H1 (cell line): ENCODE measurements at regions not wholly inside any gene's neighbourhood (a gene's known extent, or its start where the extent isn't known, plus 50 kb on each side); places are given as distances from the start of the nearest gene placed in this dataset.

ENCODE experiments used
- CTCF ChIA-PET: fragments of 300-600 bp; sonication (Branson Sonifier 250); formaldehyde crosslinking; loops from one replicate; lab custom pipeline; 2021; ENCODE audit not compliant: partially characterized antibody; lab: Charles Lee
- POLR2A ChIA-PET: fragments of 300-600 bp; sonication (Branson Sonifier 250); formaldehyde crosslinking; loops from one replicate; lab custom pipeline; 2021; ENCODE audit warnings: inconsistent platforms; ENCODE audit not compliant: partially characterized antibody; lab: Charles Lee
- DNase-seq, 2 experiments: peaks; one replicate each; pipeline versions ENCODE4 v3.0.0 to v3.0.0-alpha.2; 2010 to 2022; ENCODE audit warnings: low spot score in 2 of 2, low read depth in 1 of 2, mixed read lengths in 1 of 2
- FAIRE-seq: peaks from 2 replicates; lab custom pipeline; 2011; peaks lifted over from hg19 to GRCh38; lab: Jason Lieb, UNC
- H2AFZ ChIP-seq: 2 replicates; pipeline ENCODE4 v1.8.1; 2012; ENCODE audit warnings: low read length, inconsistent platforms
- H2AK5ac ChIP-seq: 2 replicates; pipeline ENCODE4 v1.6.1; 2013; ENCODE audit warnings: low read depth, low read length
- H2BK120ac ChIP-seq: replicated peaks from 2 replicates; pipeline ENCODE3; 2013; ENCODE audit warnings: low read depth, low read length, inconsistent platforms
- H2BK12ac ChIP-seq: 2 replicates; pipeline ENCODE4 v1.6.1; 2013; ENCODE audit warnings: low read depth, low read length
- H2BK15ac ChIP-seq: 2 replicates; pipeline ENCODE4 v1.6.1; 2013; ENCODE audit warnings: low read length
- H2BK20ac ChIP-seq: 2 replicates; pipeline ENCODE4 v1.6.1; 2013; ENCODE audit warnings: low read length
- H2BK5ac ChIP-seq: 2 replicates; pipeline ENCODE4 v1.6.1; 2013; ENCODE audit warnings: low read depth, low read length
- H3K14ac ChIP-seq: 2 replicates; pipeline ENCODE4 v1.6.1; 2013; ENCODE audit warnings: inconsistent platforms; ENCODE audit not compliant: insufficient read length
- H3K18ac ChIP-seq: 2 replicates; pipeline ENCODE4 v1.6.1; 2013; ENCODE audit warnings: low read length; ENCODE audit errors: extremely low read depth
- H3K23ac ChIP-seq: 2 replicates; pipeline ENCODE4 v1.6.1; 2013; ENCODE audit warnings: inconsistent platforms; ENCODE audit not compliant: insufficient read length
- H3K23me2 ChIP-seq: 2 replicates; pipeline ENCODE4 v1.6.1; 2013; ENCODE audit warnings: low read depth, low read length
- H3K27ac ChIP-seq: 2 replicates; pipeline ENCODE4 v1.6.1; 2011; ENCODE audit warnings: low read depth, low read length, inconsistent platforms
- H3K27me3 ChIP-seq, 4 experiments: replicated peaks in 1 of 4; 1 replicate in 1 of 4; 2 replicates in 3 of 4; pipeline versions ENCODE4 v1.6.1 to v1.8.1; 2011 to 2013; ENCODE audit warnings: low read length in 3 of 4, mild to moderate bottlenecking in 3 of 4, inconsistent platforms in 2 of 4, mixed read lengths in 2 of 4, moderate library complexity in 1 of 4; ENCODE audit not compliant: control insufficient read depth in 3 of 4, insufficient read depth in 3 of 4; ENCODE audit errors: extremely low read depth in 1 of 4
- H3K36me3 ChIP-seq, 4 experiments: 2 replicates each; pipeline versions ENCODE4 v1.6.1 to v1.8.1; 2011 to 2013; ENCODE audit warnings: mild to moderate bottlenecking in 4 of 4, low read length in 3 of 4, moderate library complexity in 2 of 4, control low read depth in 1 of 4, inconsistent platforms in 1 of 4; ENCODE audit not compliant: insufficient read depth in 4 of 4, control insufficient read depth in 2 of 4
- H3K4ac ChIP-seq: replicated peaks from 2 replicates; pipeline ENCODE3; 2013; ENCODE audit warnings: low read length, low read depth, mixed read lengths, inconsistent platforms; ENCODE audit not compliant: insufficient read length
- H3K4me1 ChIP-seq, 4 experiments: replicated peaks in 1 of 4; 1 replicate in 1 of 4; 2 replicates in 3 of 4; pipeline versions ENCODE4 v1.6.1 to v1.8.1; 2011 to 2013; ENCODE audit warnings: low read length in 3 of 4, inconsistent platforms in 2 of 4, mixed read lengths in 1 of 4; ENCODE audit not compliant: insufficient read depth in 4 of 4, control insufficient read depth in 3 of 4
- H3K4me2 ChIP-seq, 2 experiments: 2 replicates each; pipeline versions ENCODE4 v1.6.1 to v1.8.1; 2011 to 2013; ENCODE audit warnings: low read depth in 2 of 2, low read length in 2 of 2, control low read depth in 1 of 2, inconsistent platforms in 1 of 2, mild to moderate bottlenecking in 1 of 2; ENCODE audit not compliant: insufficient read depth in 1 of 2
- H3K4me3 ChIP-seq, 4 experiments: fragments of 200-600, 300-600 bp in 1 of 4; sonication (generic), shearing (Covaris generic), sonication (Bioruptor Twin) in 1 of 4; 2 replicates each; pipeline versions ENCODE4 v1.5.1 to v1.8.1; 2011 to 2016; ENCODE audit warnings: low read length in 4 of 4, low read depth in 3 of 4, control low read depth in 2 of 4, inconsistent platforms in 2 of 4, mild to moderate bottlenecking in 2 of 4, mixed read lengths in 1 of 4, moderate library complexity in 1 of 4; ENCODE audit not compliant: insufficient read depth in 2 of 4; ENCODE audit errors: extremely low read depth in 1 of 4
- H3K56ac ChIP-seq: replicated peaks from 2 replicates; pipeline ENCODE3; 2013; ENCODE audit warnings: low read depth, mild to moderate bottlenecking, mixed read lengths, low read length, inconsistent platforms; ENCODE audit not compliant: insufficient read length
- H3K79me1 ChIP-seq: 2 replicates; pipeline ENCODE4 v1.6.1; 2013; ENCODE audit warnings: low read depth, low read length, control low read depth
- H3K79me2 ChIP-seq, 2 experiments: 2 replicates each; pipeline versions ENCODE4 v1.6.1 to v1.8.1; 2012 to 2013; ENCODE audit warnings: low read length in 2 of 2, mild to moderate bottlenecking in 2 of 2, inconsistent platforms in 1 of 2; ENCODE audit not compliant: insufficient read depth in 2 of 2, control insufficient read depth in 1 of 2
- H3K9ac ChIP-seq, 4 experiments: replicated peaks in 1 of 4; 1 replicate in 1 of 4; 2 replicates in 3 of 4; pipeline versions ENCODE4 v1.6.1 to v1.8.1; 2011 to 2013; ENCODE audit warnings: low read depth in 3 of 4, low read length in 3 of 4, control low read depth in 2 of 4, mild to moderate bottlenecking in 2 of 4, moderate library complexity in 2 of 4, inconsistent platforms in 1 of 4; ENCODE audit errors: extremely low read depth in 1 of 4
- H3K9me3 ChIP-seq, 2 experiments: 2 replicates each; pipeline versions ENCODE4 v1.6.1 to v1.8.1; 2012 to 2013; ENCODE audit warnings: mild to moderate bottlenecking in 2 of 2, moderate library complexity in 2 of 2, control low read depth in 1 of 2, inconsistent platforms in 1 of 2, low read depth in 1 of 2, low read length in 1 of 2, mixed read lengths in 1 of 2; ENCODE audit not compliant: insufficient read depth in 2 of 2
- H4K20me1 ChIP-seq, 2 experiments: replicated peaks in 1 of 2; 2 replicates each; pipeline versions ENCODE3 to v1.8.1; 2011 to 2013; ENCODE audit warnings: inconsistent platforms in 2 of 2, low read length in 2 of 2, mild to moderate bottlenecking in 1 of 2; ENCODE audit not compliant: insufficient read depth in 2 of 2, control insufficient read depth in 1 of 2
- H4K5ac ChIP-seq: 2 replicates; pipeline ENCODE4 v1.6.1; 2013; ENCODE audit warnings: low read length, low read depth, mixed read lengths, inconsistent platforms; ENCODE audit not compliant: insufficient read length
- H4K8ac ChIP-seq: 2 replicates; pipeline ENCODE4 v1.8.0; 2013; ENCODE audit warnings: mild to moderate bottlenecking, moderate library complexity, low read length, inconsistent platforms; ENCODE audit not compliant: insufficient read depth; ENCODE audit errors: extremely low read depth
- H4K91ac ChIP-seq: replicated peaks from 2 replicates; pipeline ENCODE3; 2013; ENCODE audit warnings: low read length, mixed read lengths, inconsistent platforms; ENCODE audit not compliant: insufficient read length
- ASH2L ChIP-seq: fragments of 200-600, 300-600 bp; sonication (generic); IDR thresholded peaks from one replicate; pipeline ENCODE4 v1.7.1; 2017; ENCODE audit warnings: low read length
- CREB1 ChIP-seq: IDR thresholded peaks from 2 replicates; pipeline ENCODE4 v1.6.1; 2012; ENCODE audit warnings: inconsistent platforms
- JUN ChIP-seq: IDR thresholded peaks from 2 replicates; pipeline ENCODE4 v1.6.1; 2011; ENCODE audit warnings: low read depth, mild to moderate bottlenecking, improper control_type of control experiment, low read length
- JUND ChIP-seq: IDR thresholded peaks from 2 replicates; pipeline ENCODE4 v1.6.1; 2011; ENCODE audit warnings: mild to moderate bottlenecking, improper control_type of control experiment, low read length
- RAD21 ChIP-seq, 2 experiments: IDR thresholded peaks in 1 of 2; conservative IDR thresholded peaks in 1 of 2; 2 replicates each; pipeline ENCODE4 v1.6.1; 2011; ENCODE audit warnings: low read depth in 2 of 2, low read length in 2 of 2, improper control_type of control experiment in 1 of 2, inconsistent platforms in 1 of 2, mild to moderate bottlenecking in 1 of 2, moderate library complexity in 1 of 2
- WGBS, 2 experiments: shearing (Covaris generic) in 1 of 2; methylation state at CpG; one replicate each; pipeline versions ENCODE4 v1.1.6 to v1.1.7; 2013 to 2015; ENCODE audit warnings: low lambda C conversion rate in 2 of 2, mixed read lengths in 2 of 2, inconsistent platforms in 1 of 2, low coverage in 1 of 2, missing lambda C conversion rate in 1 of 2; ENCODE audit not compliant: insufficient replicate concordance in 2 of 2, insufficient coverage in 1 of 2, insufficient read length in 1 of 2; ENCODE audit errors: extremely low coverage in 1 of 2, missing lambda C conversion rate in 1 of 2; 5-methylcytosine and 5-hydroxymethylcytosine counted together

GRCh38 chr21:32196001-32196400 is 82.8 kb downstream of the MIS18A start:
- Histone ChIP-seq H3K79me2 (no peaks in the 10 kb centered on the region), H4K5ac (no peak overlapping the region), H3K27ac (no peak overlapping the region), H2BK12ac (no peak overlapping the region), H3K4me1 (no peaks in the 10 kb centered on the region), H2AFZ (no peak overlapping the region), H3K4me3 (no peak overlapping the region), H3K4me2 (no peak overlapping the region), H2AK5ac (no peak overlapping the region), H3K9me3 (no peaks in the 10 kb centered on the region), H3K23ac (no peak overlapping the region), H4K20me1 (no peaks in the 10 kb centered on the region), H2BK15ac (no peak overlapping the region), H2BK5ac (no peak overlapping the region), H4K91ac (no peak overlapping the region), H3K18ac (no peak overlapping the region), H3K36me3 (no peaks in the 10 kb centered on the region), H2BK20ac (no peak overlapping the region), H3K27me3 (no peaks in the 10 kb centered on the region), H3K4ac (no peak overlapping the region), H3K79me1 (no peaks in the 10 kb centered on the region), H2BK120ac (no peak overlapping the region), H3K56ac (no peak overlapping the region), H3K14ac (no peak overlapping the region), H3K9ac (no peak overlapping the region), H3K23me2 (no peaks in the 10 kb centered on the region), H4K8ac (no peak overlapping the region)
- ChIA-PET CTCF (interaction anchor here (1.1 to 2.4 kb wide), 3 partner anchors 9 to 330 kb away, joined by 3 to 8 read pairs (median 4); no protein-coding TSS in a partner anchor), POLR2A (no interaction called here)
- DNase-seq (no peak), FAIRE-seq (no peak)
- TF ChIP-seq JUND (no peak), ASH2L (no peak), JUN (no peak), CREB1 (no peak), RAD21 (IDR thresholded peaks at IDR 0.05 in 1 of 2, conservative IDR thresholded peaks at IDR 0.05 in 1 of 2; ENCODE audit: low read depth in 2 of 2, low read length in 2 of 2) (no peak)
- WGBS, 2 experiments: 79% methylated on average over 4 of the region's 4 CpGs; no CpG with 5 or more reads in 1 of the 2 experiments
